Activated T-helper 2 cell treated with anti-CD3 and anti-CD28 coated beads, Interferon-gamma antibody, Interleukin-2, Interleukin-4, amounts not matched to agents 10 μg/mL and 5 μg/mL and 100 μg/mL, durations not matched to agents 14 hours and 24 hours and 36 hours (primary cell): ENCODE measurements at regions not wholly inside any gene's neighbourhood (a gene's known extent, or its start where the extent isn't known, plus 50 kb on each side); places are given as distances from the start of the nearest gene placed in this dataset.
"Not testable (repeated sequence)": the region's sequence is repeated elsewhere in the genome, so short reads cannot be mapped to it uniquely, and the experiment has no call there.

Experiments used
- DNase-seq: peaks from one replicate; pipeline ENCODE4 v3.0.0; 2021; ENCODE audit warnings: low spot score
- H3K27ac Mint-ChIP-seq: one replicate; pipeline ENCODE4 v1.8.0; 2021; ENCODE audit warnings: mixed read lengths
- H3K27me3 Mint-ChIP-seq: one replicate; pipeline ENCODE4 v1.8.0; 2021; ENCODE audit warnings: low read depth, mixed read lengths
- H3K36me3 Mint-ChIP-seq: one replicate; pipeline ENCODE4 v1.8.0; 2021; ENCODE audit warnings: low read depth, mixed read lengths
- H3K4me1 Mint-ChIP-seq: one replicate; pipeline ENCODE4 v1.8.0; 2021; ENCODE audit warnings: low read depth, mixed read lengths
- H3K4me3 Mint-ChIP-seq: one replicate; pipeline ENCODE4 v1.8.0; 2021; ENCODE audit warnings: low read depth, mild to moderate bottlenecking, moderate library complexity, mixed read lengths
- H3K9me3 Mint-ChIP-seq: one replicate; pipeline ENCODE4 v1.8.0; 2021; ENCODE audit warnings: mixed read lengths
- intact Hi-C: fragments of 100-400 bp; cut with micrococcal nuclease; formaldehyde crosslinking; loops from one replicate; pipeline ENCODE4 v1.15.1; 2023

- no peak overlapping the region for H3K27ac Mint-ChIP-seq
- H3K36me3 Mint-ChIP-seq = no peaks in the 10 kb centered on the region
- no peaks in the 10 kb centered on the region for H3K9me3 Mint-ChIP-seq
- H3K4me3 Mint-ChIP-seq = no peak overlapping the region
- intact Hi-C loops = no loop called here
- no peaks in the 10 kb centered on the region for H3K27me3 Mint-ChIP-seq
- no peak for DNase-seq
- H3K4me1 Mint-ChIP-seq = no peaks in the 10 kb centered on the region
Measured at GRCh38 chr18:42363446-42364441, 408.7 kb downstream of the PIK3C3 start.

GRCh38 chr18:42364766-42365165, 409.7 kb downstream of the PIK3C3 start:
- H3K27me3 Mint-ChIP-seq = no peaks in the 10 kb centered on the region
- H3K27ac Mint-ChIP-seq = no peak overlapping the region
- H3K9me3 Mint-ChIP-seq = no peaks in the 10 kb centered on the region
- H3K4me3 Mint-ChIP-seq = no peak overlapping the region
- no peaks in the 10 kb centered on the region for H3K4me1 Mint-ChIP-seq
- intact Hi-C loops = no loop called here
- H3K36me3 Mint-ChIP-seq = no peaks in the 10 kb centered on the region
- no peak for DNase-seq

GRCh38 chr18:42365591-42365990, 410.6 kb downstream of the PIK3C3 start:
- intact Hi-C loops = no loop called here
- no peak for DNase-seq
- Mint-ChIP-seq H3K36me3 (no peaks in the 10 kb centered on the region), H3K4me1 (no peaks in the 10 kb centered on the region), H3K9me3 (no peaks in the 10 kb centered on the region), H3K27ac (no peak overlapping the region), H3K4me3 (no peak overlapping the region), H3K27me3 (no peaks in the 10 kb centered on the region)

GRCh38 chr18:42373584-42373983, 418.6 kb downstream of the PIK3C3 start:
- H3K4me1 Mint-ChIP-seq = no peaks in the 10 kb centered on the region
- H3K4me3 Mint-ChIP-seq = no peak overlapping the region
- H3K27me3 Mint-ChIP-seq = no peaks in the 10 kb centered on the region
- no peaks in the 10 kb centered on the region for H3K9me3 Mint-ChIP-seq
- no peak overlapping the region for H3K27ac Mint-ChIP-seq
- no peak for DNase-seq
- intact Hi-C loops = no loop called here
- H3K36me3 Mint-ChIP-seq = no peaks in the 10 kb centered on the region

- Mint-ChIP-seq H3K4me3 (no peak overlapping the region), H3K9me3 (no peaks in the 10 kb centered on the region), H3K27ac (no peak overlapping the region), H3K36me3 (no peaks in the 10 kb centered on the region), H3K27me3 (no peaks in the 10 kb centered on the region), H3K4me1 (no peaks in the 10 kb centered on the region)
- DNase-seq = no peak
- intact Hi-C loops = no loop called here
Measured at GRCh38 chr18:42374961-42375360, 419.9 kb downstream of the PIK3C3 start.

- H3K4me3 Mint-ChIP-seq, H3K4me1 Mint-ChIP-seq, intact Hi-C loops, H3K36me3 Mint-ChIP-seq, DNase-seq, H3K27me3 Mint-ChIP-seq, H3K27ac Mint-ChIP-seq, H3K9me3 Mint-ChIP-seq: not testable (repeated sequence)
Measured at GRCh38 chr18:42378854-42379253, 423.8 kb downstream of the PIK3C3 start.

GRCh38 chr18:42381236-42381635, 426.2 kb downstream of the PIK3C3 start:
- not testable (repeated sequence) for H3K27me3 Mint-ChIP-seq, H3K4me1 Mint-ChIP-seq, DNase-seq

GRCh38 chr18:42392416-42392815, 437.4 kb downstream of the PIK3C3 start:
- intact Hi-C loops = no loop called here
- Mint-ChIP-seq H3K9me3 (no peaks in the 10 kb centered on the region), H3K4me1 (no peaks in the 10 kb centered on the region), H3K36me3 (no peaks in the 10 kb centered on the region), H3K27me3 (no peaks in the 10 kb centered on the region), H3K4me3 (no peak overlapping the region), H3K27ac (no peak overlapping the region)
- DNase-seq = no peak

More at GRCh38 chr18:42381236-42381635, 426.2 kb downstream of the PIK3C3 start:
- H3K9me3 Mint-ChIP-seq, H3K36me3 Mint-ChIP-seq, intact Hi-C loops, H3K4me3 Mint-ChIP-seq, H3K27ac Mint-ChIP-seq: not testable (repeated sequence)

- Mint-ChIP-seq H3K36me3 (no peaks in the 10 kb centered on the region), H3K4me3 (no peak overlapping the region), H3K4me1 (no peaks in the 10 kb centered on the region), H3K27me3 (no peaks in the 10 kb centered on the region), H3K27ac (no peak overlapping the region), H3K9me3 (no peaks in the 10 kb centered on the region)
- DNase-seq = no peak
- intact Hi-C loops = no loop called here
Measured at GRCh38 chr18:42392926-42393325, 437.9 kb downstream of the PIK3C3 start.

GRCh38 chr18:42394238-42394637, 439.2 kb downstream of the PIK3C3 start:
- no peak for DNase-seq

GRCh38 chr18:42401131-42401673, 446.2 kb downstream of the PIK3C3 start:
- no peaks in the 10 kb centered on the region for H3K4me1 Mint-ChIP-seq
- intact Hi-C loops = no loop called here
- no peak for DNase-seq

More at GRCh38 chr18:42394238-42394637, 439.2 kb downstream of the PIK3C3 start:
- intact Hi-C loops = no loop called here
- H3K36me3 Mint-ChIP-seq = no peaks in the 10 kb centered on the region
- no peaks in the 10 kb centered on the region for H3K4me1 Mint-ChIP-seq
- no peak overlapping the region for H3K27ac Mint-ChIP-seq
- no peaks in the 10 kb centered on the region for H3K9me3 Mint-ChIP-seq
- H3K4me3 Mint-ChIP-seq = no peak overlapping the region
- no peaks in the 10 kb centered on the region for H3K27me3 Mint-ChIP-seq

GRCh38 chr18:42404151-42404550, 449.1 kb downstream of the PIK3C3 start:
- no peak for DNase-seq
- H3K36me3 Mint-ChIP-seq = no peaks in the 10 kb centered on the region
- intact Hi-C loops = no loop called here
- H3K4me3 Mint-ChIP-seq = no peak overlapping the region
- H3K27me3 Mint-ChIP-seq = no peaks in the 10 kb centered on the region
- peaks cover 10% of the 10 kb centered on the region for H3K9me3 Mint-ChIP-seq
- no peak overlapping the region for H3K27ac Mint-ChIP-seq
- H3K4me1 Mint-ChIP-seq = no peaks in the 10 kb centered on the region

More at GRCh38 chr18:42401131-42401673, 446.2 kb downstream of the PIK3C3 start:
- Mint-ChIP-seq H3K4me3 (no peak overlapping the region), H3K36me3 (no peaks in the 10 kb centered on the region), H3K27me3 (no peaks in the 10 kb centered on the region), H3K27ac (no peak overlapping the region), H3K9me3 (no peaks in the 10 kb centered on the region)

- no peaks in the 10 kb centered on the region for H3K27me3 Mint-ChIP-seq
- no peak overlapping the region for H3K4me3 Mint-ChIP-seq
- H3K4me1 Mint-ChIP-seq = no peaks in the 10 kb centered on the region
- DNase-seq = no peak
- H3K27ac Mint-ChIP-seq = no peak overlapping the region
- peaks cover 27% of the 10 kb centered on the region for H3K9me3 Mint-ChIP-seq
- intact Hi-C loops = no loop called here
- no peaks in the 10 kb centered on the region for H3K36me3 Mint-ChIP-seq
Measured at GRCh38 chr18:42409005-42409404, 454.0 kb downstream of the PIK3C3 start.
